ENCODE measurements at regions not wholly inside any gene's neighbourhood (a gene's known extent, or its start where the extent isn't known, plus 50 kb on each side); places are given as distances from the start of the nearest gene placed in this dataset.

DNA sequence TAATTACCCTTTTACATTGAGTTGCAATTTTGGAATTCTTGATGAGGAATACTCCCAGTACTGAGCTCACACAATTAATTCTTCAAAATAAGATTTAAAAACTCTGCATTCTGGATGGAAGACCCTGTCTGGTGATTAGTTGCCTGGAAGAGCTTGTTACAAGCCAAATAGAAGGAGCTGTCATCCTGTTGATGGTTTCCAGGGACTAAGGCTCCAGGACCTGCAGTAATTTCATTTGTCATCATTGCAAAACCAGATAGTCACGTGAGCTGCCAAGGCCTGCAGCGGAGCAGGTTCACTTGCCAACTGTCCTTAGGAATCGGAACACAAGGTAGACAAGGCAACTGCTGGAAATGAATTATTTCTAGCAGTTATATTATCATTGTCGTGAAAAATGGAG is 597.7 kb downstream of the CCDC171 start:
- Histone ChIP-seq H3K9me3 (ENCODE audit: control insufficient read depth, insufficient read depth, low read length) (no peaks in the 10 kb centered on the region), H3K4me1 (ENCODE audit: control insufficient read depth, insufficient read depth, low read length) (no peaks in the 10 kb centered on the region), H3K36me3 (ENCODE audit: control insufficient read depth, insufficient read depth, low read length) (no peaks in the 10 kb centered on the region), H3K27ac (ENCODE audit: low read length) (no peak overlapping the region), H3K27me3 (ENCODE audit: control insufficient read depth, insufficient read depth, low read length) (no peaks in the 10 kb centered on the region), H3K4me3 (ENCODE audit: low read length) (no peak overlapping the region)
- Mint-ChIP-seq H3K27ac (no peak overlapping the region), H3K4me3 (no peak overlapping the region), H3K4me1 (peaks cover 0 to 4% of the 10 kb centered on the region in 2 donors), H3K27me3 (ENCODE audit: low read depth in 2 of 2) (peaks cover 20 to 46% of the 10 kb centered on the region in 2 donors), H3K9me3 (no peaks in the 10 kb centered on the region), H3K36me3 (no peaks in the 10 kb centered on the region)
- ATAC-seq (no peak), DNase-seq (no peak)
- TF ChIP-seq, protein P1, sequence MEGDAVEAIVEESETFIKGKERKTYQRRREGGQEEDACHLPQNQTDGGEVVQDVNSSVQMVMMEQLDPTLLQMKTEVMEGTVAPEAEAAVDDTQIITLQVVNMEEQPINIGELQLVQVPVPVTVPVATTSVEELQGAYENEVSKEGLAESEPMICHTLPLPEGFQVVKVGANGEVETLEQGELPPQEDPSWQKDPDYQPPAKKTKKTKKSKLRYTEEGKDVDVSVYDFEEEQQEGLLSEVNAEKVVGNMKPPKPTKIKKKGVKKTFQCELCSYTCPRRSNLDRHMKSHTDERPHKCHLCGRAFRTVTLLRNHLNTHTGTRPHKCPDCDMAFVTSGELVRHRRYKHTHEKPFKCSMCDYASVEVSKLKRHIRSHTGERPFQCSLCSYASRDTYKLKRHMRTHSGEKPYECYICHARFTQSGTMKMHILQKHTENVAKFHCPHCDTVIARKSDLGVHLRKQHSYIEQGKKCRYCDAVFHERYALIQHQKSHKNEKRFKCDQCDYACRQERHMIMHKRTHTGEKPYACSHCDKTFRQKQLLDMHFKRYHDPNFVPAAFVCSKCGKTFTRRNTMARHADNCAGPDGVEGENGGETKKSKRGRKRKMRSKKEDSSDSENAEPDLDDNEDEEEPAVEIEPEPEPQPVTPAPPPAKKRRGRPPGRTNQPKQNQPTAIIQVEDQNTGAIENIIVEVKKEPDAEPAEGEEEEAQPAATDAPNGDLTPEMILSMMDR (IDR thresholded peaks at IDR 0.05): no peak
- whole genome bisulfite sequencing (ENCODE audit: insufficient coverage): 90% methylated on average over 3 of the region's 4 CpGs
- intact Hi-C loops (cut with micrococcal nuclease): no loop called here

DNA sequence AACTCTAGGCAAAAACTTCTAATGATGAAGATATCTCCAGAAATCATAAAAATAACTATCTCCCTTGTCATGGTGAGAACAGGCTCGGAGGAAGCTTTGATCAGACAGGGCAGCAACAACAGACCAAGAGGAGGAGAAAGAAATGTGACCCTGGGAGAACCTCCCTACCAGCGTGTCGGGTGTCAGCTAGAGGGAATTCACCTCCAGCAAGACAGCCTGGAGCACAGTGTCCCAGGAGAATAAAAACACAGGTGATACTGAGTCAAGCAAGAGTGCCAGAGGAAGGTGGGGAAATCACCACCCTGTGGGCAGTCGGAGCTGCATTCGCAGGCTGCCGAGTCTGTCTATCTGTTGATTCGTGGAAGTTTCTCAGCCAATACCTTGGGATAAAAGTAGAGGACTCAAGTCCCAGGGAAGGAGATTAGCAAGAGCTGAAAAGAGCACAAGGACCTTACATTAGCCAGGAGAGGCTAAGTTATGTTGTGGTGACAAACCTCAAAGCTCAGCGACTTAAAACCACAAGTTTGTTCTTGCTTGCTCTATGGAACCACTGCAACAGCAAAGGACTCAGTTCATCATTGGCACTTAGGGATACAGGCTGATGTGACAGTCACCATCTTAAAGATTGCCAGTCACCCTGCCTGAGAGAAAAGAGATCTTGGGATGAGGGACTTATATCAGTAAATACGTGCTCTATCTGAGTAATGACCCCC is 598.3 kb downstream of the CCDC171 start:
- no peaks in the 10 kb centered on the region for H3K4me1 ChIP-seq (ENCODE audit: control insufficient read depth, insufficient read depth, low read length)
- Mint-ChIP-seq H3K4me1 (peaks cover 0 to 4% of the 10 kb centered on the region in 2 donors), H3K27ac (no peak overlapping the region), H3K9me3 (no peaks in the 10 kb centered on the region), H3K4me3 (no peak overlapping the region), H3K36me3 (no peaks in the 10 kb centered on the region), H3K27me3 (ENCODE audit: low read depth in 2 of 2) (peaks cover 24 to 48% of the 10 kb centered on the region in 2 donors)
- no peaks in the 10 kb centered on the region for H3K9me3 ChIP-seq (ENCODE audit: control insufficient read depth, insufficient read depth, low read length)
- no peaks in the 10 kb centered on the region for H3K36me3 ChIP-seq (ENCODE audit: control insufficient read depth, insufficient read depth, low read length)
- intact Hi-C loops (cut with micrococcal nuclease): no loop called here
- DNase-seq: no peak
- no peak for ATAC-seq
- H3K27me3 ChIP-seq (ENCODE audit: control insufficient read depth, insufficient read depth, low read length): no peaks in the 10 kb centered on the region
- H3K27ac ChIP-seq (ENCODE audit: low read length): no peak overlapping the region
- H3K4me3 ChIP-seq (ENCODE audit: low read length): no peak overlapping the region
- TF ChIP-seq, protein P1 (IDR thresholded peaks at IDR 0.05): no peak
- WGBS (ENCODE audit: insufficient coverage): 68% methylated on average over 8 of the region's 9 CpGs

DNA sequence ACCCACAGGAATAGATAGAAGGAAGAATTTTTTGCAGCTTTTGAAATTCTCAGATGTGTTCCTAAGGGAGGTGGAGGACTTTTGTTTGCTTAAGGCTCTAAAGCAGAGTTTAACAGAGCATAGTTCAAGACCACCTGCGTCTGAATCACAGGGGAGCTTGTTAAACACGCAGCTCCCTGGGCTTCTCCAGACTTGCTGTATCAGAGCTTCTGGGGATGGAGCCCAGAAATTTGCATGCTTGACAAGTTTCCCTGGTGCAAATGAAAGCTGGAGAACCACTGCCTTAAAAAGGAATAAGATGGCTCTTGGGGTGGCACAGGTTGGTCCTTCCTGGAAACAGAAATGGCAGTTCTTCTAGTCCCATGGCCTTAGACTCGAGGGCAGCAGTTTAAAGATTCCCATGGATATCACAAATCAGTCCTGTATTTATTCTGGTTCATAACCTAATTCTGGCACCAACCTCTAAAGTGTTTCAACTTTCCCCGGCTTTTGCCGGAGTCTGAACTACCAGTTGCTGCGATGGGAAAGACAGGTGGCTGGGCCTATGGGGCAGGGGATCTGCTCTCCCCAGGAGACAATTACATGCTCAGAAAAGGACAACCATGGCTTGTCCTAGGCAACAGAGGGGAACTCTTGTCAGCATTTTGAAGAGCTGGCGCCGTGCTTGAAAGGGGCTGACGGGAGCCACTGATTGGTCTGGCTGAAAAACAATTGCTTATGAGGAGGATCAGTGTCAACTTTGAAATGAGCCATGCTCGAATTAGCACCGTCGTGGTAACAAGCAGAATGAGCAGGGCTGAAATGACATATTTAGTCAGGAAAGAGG is 599.6 kb downstream of the CCDC171 start:
- H3K4me1 Mint-ChIP-seq: peaks cover 0 to 4% of the 10 kb centered on the region in 2 donors
- no peaks in the 10 kb centered on the region for H3K36me3 ChIP-seq (ENCODE audit: control insufficient read depth, insufficient read depth, low read length)
- H3K4me3 ChIP-seq (ENCODE audit: low read length): no peak overlapping the region
- 86% methylated on average over 12 of the region's 12 CpGs for WGBS (ENCODE audit: insufficient coverage)
- no peak overlapping the region for H3K4me3 Mint-ChIP-seq
- H3K27me3 Mint-ChIP-seq (ENCODE audit: low read depth in 2 of 2): peaks cover 24 to 52% of the 10 kb centered on the region in 2 donors
- ATAC-seq (no peak), DNase-seq (no peak)
- H3K9me3 ChIP-seq (ENCODE audit: control insufficient read depth, insufficient read depth, low read length): no peaks in the 10 kb centered on the region
- H3K27ac Mint-ChIP-seq: no peak overlapping the region
- no peaks in the 10 kb centered on the region for H3K9me3 Mint-ChIP-seq
- H3K4me1 ChIP-seq (ENCODE audit: control insufficient read depth, insufficient read depth, low read length): no peaks in the 10 kb centered on the region
- H3K27ac ChIP-seq (ENCODE audit: low read length): no peak overlapping the region
- no peaks in the 10 kb centered on the region for H3K27me3 ChIP-seq (ENCODE audit: control insufficient read depth, insufficient read depth, low read length)
- intact Hi-C loops (cut with micrococcal nuclease): no loop called here
- TF ChIP-seq, protein P1 (IDR thresholded peaks at IDR 0.05): no peak
- no peaks in the 10 kb centered on the region for H3K36me3 Mint-ChIP-seq
